Mesendoderm (in vitro differentiated cells): ENCODE measurements at regions not wholly inside any gene's neighbourhood (a gene's known extent, or its start where the extent isn't known, plus 50 kb on each side); places are given as distances from the start of the nearest gene placed in this dataset.
"Not testable (repeated sequence)": the region's sequence is repeated elsewhere in the genome, so short reads cannot be mapped to it uniquely, and the experiment has no call there.

Source experiments
- DNase-seq: peaks from one replicate; pipeline ENCODE4 v3.0.0; 2013
- H2AK5ac ChIP-seq: 2 replicates; pipeline ENCODE4 v1.6.1; 2013; ENCODE audit warnings: low read length, inconsistent platforms
- H2BK120ac ChIP-seq: 2 replicates; pipeline ENCODE4 v1.6.1; 2013; ENCODE audit warnings: low read depth, mild to moderate bottlenecking, low read length, moderate library complexity, mixed read lengths
- H2BK15ac ChIP-seq: replicated peaks from 2 replicates; pipeline ENCODE4 v1.6.1; 2013; ENCODE audit warnings: low read depth, mild to moderate bottlenecking, moderate library complexity
- H2BK5ac ChIP-seq: 2 replicates; pipeline ENCODE4 v1.6.1; 2013; ENCODE audit warnings: low read length, inconsistent platforms
- H3K18ac ChIP-seq: 2 replicates; pipeline ENCODE4 v1.6.1; 2013; ENCODE audit warnings: mild to moderate bottlenecking, low read length, mixed read lengths
- H3K23ac ChIP-seq: one replicate; pipeline ENCODE4 v1.6.1; 2013; ENCODE audit warnings: low read length
- H3K27ac ChIP-seq: 2 replicates; pipeline ENCODE4 v1.5.1; 2013; ENCODE audit warnings: low read depth, mild to moderate bottlenecking, inconsistent platforms, low read length, moderate library complexity
- H3K27me3 ChIP-seq: 2 replicates; pipeline ENCODE4 v1.6.1; 2013; ENCODE audit warnings: low read length, control low read depth, mild to moderate bottlenecking, inconsistent platforms; ENCODE audit not compliant: insufficient read depth, poor library complexity
- H3K36me3 ChIP-seq: 2 replicates; pipeline ENCODE4 v1.6.1; 2013; ENCODE audit warnings: low read length, inconsistent platforms; ENCODE audit not compliant: control insufficient read depth, insufficient read depth
- H3K4ac ChIP-seq: one replicate; pipeline ENCODE4 v1.6.1; 2013; ENCODE audit warnings: low read depth, mild to moderate bottlenecking, low read length, moderate library complexity
- H3K4me1 ChIP-seq: 2 replicates; pipeline ENCODE4 v1.6.1; 2013; ENCODE audit warnings: low read depth, low read length, inconsistent platforms; ENCODE audit not compliant: control insufficient read depth
- H3K4me2 ChIP-seq: 2 replicates; pipeline ENCODE4 v1.6.1; 2013; ENCODE audit warnings: low read length
- H3K4me3 ChIP-seq: 2 replicates; pipeline ENCODE4 v1.5.1; 2013; ENCODE audit warnings: mild to moderate bottlenecking, low read length
- H3K56ac ChIP-seq: one replicate; pipeline ENCODE4 v1.6.1; 2013; ENCODE audit warnings: low read length
- H3K79me1 ChIP-seq: 2 replicates; pipeline ENCODE4 v1.6.1; 2013; ENCODE audit warnings: low read length, inconsistent platforms
- H3K79me2 ChIP-seq: 2 replicates; pipeline ENCODE4 v1.6.1; 2013; ENCODE audit warnings: mild to moderate bottlenecking, low read length; ENCODE audit not compliant: control insufficient read depth, insufficient read depth
- H3K9ac ChIP-seq: 2 replicates; pipeline ENCODE4 v1.6.1; 2013; ENCODE audit warnings: low read length, inconsistent platforms
- H4K5ac ChIP-seq: one replicate; pipeline ENCODE4 v1.6.1; 2013; ENCODE audit warnings: low read length
- H4K8ac ChIP-seq: one replicate; pipeline ENCODE4 v1.6.1; 2013; ENCODE audit warnings: low read depth, mild to moderate bottlenecking, control low read depth, low read length, moderate library complexity
- WGBS: extraction: QIAGEN DNeasy Blood & Tissue Kit; methylation state at CpG from one replicate; pipeline ENCODE4 v1.1.7; 2013; ENCODE audit warnings: low lambda C conversion rate, missing lambda C conversion rate; ENCODE audit not compliant: insufficient coverage; ENCODE audit errors: extremely low coverage; 5-methylcytosine and 5-hydroxymethylcytosine counted together

DNA sequence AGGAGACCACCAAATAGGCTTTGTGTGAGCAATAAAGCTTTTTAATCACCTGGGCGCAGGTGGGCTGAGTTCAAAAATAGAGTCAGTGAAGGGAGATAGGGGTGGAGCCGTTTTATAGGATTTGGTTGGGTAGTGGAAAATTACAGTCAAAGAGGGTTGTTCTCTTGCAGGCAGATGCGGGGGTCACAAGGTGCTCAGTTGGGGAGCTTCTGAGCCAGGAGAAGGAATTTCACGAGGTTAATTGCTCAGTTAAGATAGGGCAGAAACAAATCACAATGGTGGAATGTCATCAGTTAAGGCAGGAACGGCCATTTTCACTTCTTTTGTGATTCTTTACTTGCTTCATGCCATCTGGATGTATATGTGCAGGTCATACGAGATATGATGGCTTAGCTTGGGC, 385.1 kb downstream of the PCDH10 start:
- not testable (repeated sequence) for H3K56ac ChIP-seq, H4K8ac ChIP-seq, H3K79me2 ChIP-seq, H3K27ac ChIP-seq, H3K23ac ChIP-seq, H3K18ac ChIP-seq, H2BK5ac ChIP-seq, H4K5ac ChIP-seq, H2BK15ac ChIP-seq, H3K4me3 ChIP-seq, H2AK5ac ChIP-seq, H2BK120ac ChIP-seq, H3K27me3 ChIP-seq, H3K4me1 ChIP-seq, H3K4ac ChIP-seq, H3K36me3 ChIP-seq, H3K9ac ChIP-seq, H3K4me2 ChIP-seq, H3K79me1 ChIP-seq
- DNase-seq = peak; percentile 61
- no CpG with 5 or more reads among the region's 6 CpGs for WGBS

- no peak overlapping the region for H3K4me2 ChIP-seq
- H2BK15ac ChIP-seq = no peak overlapping the region
- H3K23ac ChIP-seq = no peak overlapping the region
- H3K27me3 ChIP-seq = no peaks in the 10 kb centered on the region
- no peak overlapping the region for H2BK120ac ChIP-seq
- no peak for DNase-seq
- no peak overlapping the region for H3K4me3 ChIP-seq
- no peaks in the 10 kb centered on the region for H3K79me2 ChIP-seq
- H3K4ac ChIP-seq = no peak overlapping the region
- H3K18ac ChIP-seq = no peak overlapping the region
- no peak overlapping the region for H3K9ac ChIP-seq
- no peaks in the 10 kb centered on the region for H3K79me1 ChIP-seq
- H2BK5ac ChIP-seq = no peak overlapping the region
- H3K56ac ChIP-seq = no peak overlapping the region
- H3K36me3 ChIP-seq = no peaks in the 10 kb centered on the region
- H3K27ac ChIP-seq = no peak overlapping the region
- H3K4me1 ChIP-seq = no peaks in the 10 kb centered on the region
- H4K5ac ChIP-seq = no peak overlapping the region
- no CpG with 5 or more reads among the region's 1 CpG for WGBS
- H4K8ac ChIP-seq = no peak overlapping the region
- no peak overlapping the region for H2AK5ac ChIP-seq
These were observed 375.3 kb downstream of the PCDH10 start for GRCh38 chr4:133524369-133524768.

DNA sequence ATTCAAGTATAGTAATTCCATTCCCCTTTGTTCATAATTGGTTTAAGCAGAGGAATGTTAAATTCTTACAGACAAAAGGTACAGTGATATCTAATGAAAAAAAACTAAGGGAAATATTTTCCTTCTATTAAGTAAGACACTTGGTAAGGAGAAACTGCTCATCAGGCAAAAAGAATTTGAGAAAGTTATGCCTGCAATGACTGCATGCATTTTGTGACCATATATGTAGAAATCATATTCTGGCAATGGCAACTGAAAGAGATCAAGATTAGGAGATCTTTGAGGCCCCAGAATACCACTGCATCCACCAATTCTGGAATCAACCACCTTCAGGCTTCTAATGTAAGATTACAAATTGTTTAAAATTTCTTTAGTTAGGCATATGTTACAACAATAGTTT, 364.8 kb downstream of the PCDH10 start:
- Histone ChIP-seq H3K18ac (no peak overlapping the region), H4K5ac (no peak overlapping the region), H3K4me1 (no peaks in the 10 kb centered on the region), H3K4me2 (no peak overlapping the region), H3K36me3 (no peaks in the 10 kb centered on the region), H3K23ac (no peak overlapping the region), H2BK120ac (no peak overlapping the region), H2AK5ac (no peak overlapping the region), H3K4ac (no peak overlapping the region), H2BK15ac (no peak overlapping the region), H2BK5ac (no peak overlapping the region), H3K79me1 (no peaks in the 10 kb centered on the region), H3K9ac (no peak overlapping the region), H4K8ac (no peak overlapping the region), H3K79me2 (no peaks in the 10 kb centered on the region), H3K27me3 (no peaks in the 10 kb centered on the region), H3K27ac (no peak overlapping the region), H3K4me3 (no peak overlapping the region), H3K56ac (no peak overlapping the region)
- DNase-seq = no peak

DNA sequence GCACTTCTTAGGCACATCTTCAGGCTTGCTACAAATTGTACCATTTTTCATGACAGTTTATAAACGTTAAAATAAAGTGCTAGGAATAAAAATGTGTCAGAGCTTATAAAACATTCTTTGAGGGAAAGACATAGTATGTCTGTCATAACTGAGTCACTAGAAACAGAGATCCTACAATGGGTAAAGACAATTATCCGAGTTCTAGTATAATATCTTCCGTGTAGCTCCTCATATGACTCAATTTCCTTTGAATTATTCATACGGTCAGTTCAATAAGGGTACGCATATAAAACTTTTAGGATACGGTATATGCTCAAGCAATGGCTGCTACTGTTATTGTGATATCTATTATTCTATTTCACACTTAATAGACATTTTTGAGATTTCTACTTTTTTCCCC, 349.1 kb downstream of the PCDH10 start:
- Histone ChIP-seq H3K56ac (no peak overlapping the region), H2AK5ac (no peak overlapping the region), H3K4me3 (no peak overlapping the region), H3K27ac (no peak overlapping the region), H3K79me2 (no peaks in the 10 kb centered on the region), H2BK5ac (no peak overlapping the region), H3K79me1 (no peaks in the 10 kb centered on the region), H2BK120ac (no peak overlapping the region), H3K36me3 (no peaks in the 10 kb centered on the region), H3K18ac (no peak overlapping the region), H4K8ac (no peak overlapping the region), H3K4ac (no peak overlapping the region), H3K23ac (no peak overlapping the region), H2BK15ac (no peak overlapping the region), H4K5ac (no peak overlapping the region), H3K4me1 (no peaks in the 10 kb centered on the region), H3K4me2 (no peak overlapping the region), H3K9ac (no peak overlapping the region), H3K27me3 (no peaks in the 10 kb centered on the region)
- DNase-seq = no peak
- WGBS = no CpG with 5 or more reads among the region's 6 CpGs

DNA sequence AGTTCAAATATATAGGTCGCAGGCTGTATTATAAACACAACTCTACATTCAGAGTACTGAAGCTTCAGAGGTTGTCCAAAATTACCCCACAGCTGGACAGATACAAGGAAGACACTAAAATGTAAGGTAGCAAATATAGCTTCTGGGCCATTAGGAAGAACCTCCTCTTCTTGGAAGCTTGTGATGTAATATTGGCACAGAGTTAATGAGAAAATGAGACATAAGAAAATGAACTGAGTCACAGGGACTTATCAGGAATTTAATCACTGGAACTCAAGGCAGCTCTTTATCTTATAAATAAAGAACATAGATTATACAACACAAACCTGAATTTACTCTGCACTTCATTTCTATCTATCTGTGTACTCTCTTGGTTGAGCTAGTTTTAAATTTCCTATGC, 344.7 kb downstream of the PCDH10 start:
- H2AK5ac ChIP-seq = no peak overlapping the region
- H4K5ac ChIP-seq = no peak overlapping the region
- H3K4me2 ChIP-seq = no peak overlapping the region

GRCh38 chr4:133493241-133493640, 344.1 kb downstream of the PCDH10 start:
- H3K79me1 ChIP-seq = no peaks in the 10 kb centered on the region
- no peak for DNase-seq
- H2AK5ac ChIP-seq = no peak overlapping the region
- no peak overlapping the region for H3K9ac ChIP-seq
- no peaks in the 10 kb centered on the region for H3K4me1 ChIP-seq
- no peak overlapping the region for H4K8ac ChIP-seq
- WGBS = no CpG with 5 or more reads among the region's 1 CpG
- no peak overlapping the region for H3K23ac ChIP-seq
- no peaks in the 10 kb centered on the region for H3K27me3 ChIP-seq
- no peak overlapping the region for H3K27ac ChIP-seq
- H2BK5ac ChIP-seq = no peak overlapping the region
- no peak overlapping the region for H3K56ac ChIP-seq
- H4K5ac ChIP-seq = no peak overlapping the region
- no peak overlapping the region for H3K4ac ChIP-seq
- H3K4me2 ChIP-seq = no peak overlapping the region
- no peak overlapping the region for H2BK15ac ChIP-seq
- H3K36me3 ChIP-seq = no peaks in the 10 kb centered on the region
- H3K18ac ChIP-seq = no peak overlapping the region
- no peaks in the 10 kb centered on the region for H3K79me2 ChIP-seq
- H3K4me3 ChIP-seq = no peak overlapping the region
- no peak overlapping the region for H2BK120ac ChIP-seq

More for the DNA sequence above, 344.7 kb downstream of the PCDH10 start:
- H3K27ac ChIP-seq = no peak overlapping the region
- H3K56ac ChIP-seq = no peak overlapping the region
- H2BK15ac ChIP-seq = no peak overlapping the region
- no peak overlapping the region for H2BK5ac ChIP-seq
- no peaks in the 10 kb centered on the region for H3K79me1 ChIP-seq
- H3K9ac ChIP-seq = no peak overlapping the region
- no peaks in the 10 kb centered on the region for H3K27me3 ChIP-seq
- H3K79me2 ChIP-seq = no peaks in the 10 kb centered on the region
- no peaks in the 10 kb centered on the region for H3K36me3 ChIP-seq
- no CpG with 5 or more reads among the region's 1 CpG for WGBS
- H3K4ac ChIP-seq = no peak overlapping the region
- H3K4me3 ChIP-seq = no peak overlapping the region
- H4K8ac ChIP-seq = no peak overlapping the region
- DNase-seq = no peak
- H3K23ac ChIP-seq = no peak overlapping the region
- H3K4me1 ChIP-seq = no peaks in the 10 kb centered on the region
- H3K18ac ChIP-seq = no peak overlapping the region
- no peak overlapping the region for H2BK120ac ChIP-seq
